Stimulated activated CD8-positive, alpha-beta memory T cell treated with anti-CD3 and anti-CD28 coated beads, Interleukin-4, amount 100 ng/mL, for 1 hour (primary cell): ENCODE measurements at regions not wholly inside any gene's neighbourhood (a gene's known extent, or its start where the extent isn't known, plus 50 kb on each side); places are given as distances from the start of the nearest gene placed in this dataset.
"Not testable (repeated sequence)": the region's sequence is repeated elsewhere in the genome, so short reads cannot be mapped to it uniquely, and the experiment has no call there.

Experiments used
- DNase-seq, 2 donors: peaks; one replicate each; pipeline ENCODE4 v3.0.0-alpha.2; 2020; ENCODE audit warnings: low read depth in 2 of 2, low spot score in 1 of 2

GRCh38 chr14:98932431-98933325, 339.3 kb downstream of the BCL11B start:
- DNase-seq = no peak

GRCh38 chr14:98934569-98934968, 337.4 kb downstream of the BCL11B start:
- not testable (repeated sequence) for DNase-seq

GRCh38 chr14:98935921-98936320, 336.1 kb downstream of the BCL11B start:
- no peak for DNase-seq

- no peak for DNase-seq
Measured at GRCh38 chr14:98937021-98937420, 335.0 kb downstream of the BCL11B start.

- no peak for DNase-seq
Measured at GRCh38 chr14:98937712-98938505, 334.1 kb downstream of the BCL11B start.

- no peak for DNase-seq
Measured at GRCh38 chr14:98940693-98941437, 331.1 kb downstream of the BCL11B start.

- no peak for DNase-seq
Measured at GRCh38 chr14:98941481-98941880, 330.5 kb downstream of the BCL11B start.

- DNase-seq = no peak
Measured at GRCh38 chr14:98943907-98944306, 328.1 kb downstream of the BCL11B start.

GRCh38 chr14:98944989-98945388, 327.0 kb downstream of the BCL11B start:
- no peak for DNase-seq

GRCh38 chr14:98945611-98946570, 326.1 kb downstream of the BCL11B start:
- DNase-seq = no peak

- no peak for DNase-seq
Measured at GRCh38 chr14:98946940-98947339, 325.1 kb downstream of the BCL11B start.

GRCh38 chr14:98947911-98948595, 323.9 kb downstream of the BCL11B start:
- no peak for DNase-seq

GRCh38 chr14:98949051-98949450, 322.9 kb downstream of the BCL11B start:
- DNase-seq = no peak

GRCh38 chr14:98949481-98950135, 322.4 kb downstream of the BCL11B start:
- no peak for DNase-seq

- DNase-seq = no peak
Measured at GRCh38 chr14:98950353-98950895, 321.6 kb downstream of the BCL11B start.

- DNase-seq = no peak
Measured at GRCh38 chr14:98951031-98951430, 321.0 kb downstream of the BCL11B start.

- DNase-seq = no peak
Measured at GRCh38 chr14:98951521-98952152, 320.4 kb downstream of the BCL11B start.

- DNase-seq = no peak
Measured at GRCh38 chr14:98952593-98953350, 319.2 kb downstream of the BCL11B start.
